Chondrocyte (in vitro differentiated cells): ENCODE measurements at regions not wholly inside any gene's neighbourhood (a gene's known extent, or its start where the extent isn't known, plus 50 kb on each side); places are given as distances from the start of the nearest gene placed in this dataset.
A peak's percentile ranks its signal among the peaks of the same experiment; 100 is the strongest.

ENCODE experiments used
- DNase-seq: peaks from one replicate; pipeline ENCODE4 v3.0.0; 2021; ENCODE audit warnings: mixed read lengths, low spot score
- H3K27ac Mint-ChIP-seq: one replicate; pipeline ENCODE4 v1.8.0; 2021; ENCODE audit warnings: mild to moderate bottlenecking, moderate library complexity, mixed read lengths; ENCODE audit not compliant: unreplicated experiment
- H3K27me3 Mint-ChIP-seq: 2 replicates; pipeline ENCODE4 v1.8.0; 2021; ENCODE audit warnings: low read depth, mixed read lengths
- H3K36me3 Mint-ChIP-seq: 2 replicates; pipeline ENCODE4 v1.8.0; 2021; ENCODE audit warnings: low read depth, mixed read lengths
- H3K4me1 Mint-ChIP-seq: 2 replicates; pipeline ENCODE4 v1.8.0; 2021; ENCODE audit warnings: low read depth, mild to moderate bottlenecking, mixed read lengths
- H3K4me3 Mint-ChIP-seq: one replicate; pipeline ENCODE4 v1.8.0; 2021; ENCODE audit warnings: mild to moderate bottlenecking, moderate library complexity, mixed read lengths; ENCODE audit not compliant: unreplicated experiment
- H3K9me3 Mint-ChIP-seq: 2 replicates; pipeline ENCODE4 v1.8.0; 2021; ENCODE audit warnings: low read depth, mixed read lengths
- CTCF ChIP-seq: fragments of 200-600 bp; sonication (generic); IDR thresholded peaks from 2 replicates; pipeline ENCODE4 v1.5.0; 2021; ENCODE audit warnings: antibody characterized with exemption, mild to moderate bottlenecking, moderate library complexity

GRCh38 chr22:48897645-48898370 lies 929.9 kb downstream of the BRD1 start:
- Mint-ChIP-seq H3K4me3 (no peak overlapping the region), H3K4me1 (no peaks in the 10 kb centered on the region), H3K9me3 (no peaks in the 10 kb centered on the region), H3K27ac (no peak overlapping the region), H3K27me3 (peaks cover 10% of the 10 kb centered on the region), H3K36me3 (no peaks in the 10 kb centered on the region)
- DNase-seq, result peak; percentile 81
- no peak for TF ChIP-seq CTCF

- no peaks in the 10 kb centered on the region for H3K9me3 Mint-ChIP-seq
- no peaks in the 10 kb centered on the region for H3K4me1 Mint-ChIP-seq
- DNase-seq, result peak; percentile 64
- H3K27me3 Mint-ChIP-seq, result peaks cover 14% of the 10 kb centered on the region
- TF ChIP-seq CTCF, result no peak
- no peak overlapping the region for H3K4me3 Mint-ChIP-seq
- no peak overlapping the region for H3K27ac Mint-ChIP-seq
- no peaks in the 10 kb centered on the region for H3K36me3 Mint-ChIP-seq
Observed at GRCh38 chr22:48896766-48897644, 930.7 kb downstream of the BRD1 start.

DNA sequence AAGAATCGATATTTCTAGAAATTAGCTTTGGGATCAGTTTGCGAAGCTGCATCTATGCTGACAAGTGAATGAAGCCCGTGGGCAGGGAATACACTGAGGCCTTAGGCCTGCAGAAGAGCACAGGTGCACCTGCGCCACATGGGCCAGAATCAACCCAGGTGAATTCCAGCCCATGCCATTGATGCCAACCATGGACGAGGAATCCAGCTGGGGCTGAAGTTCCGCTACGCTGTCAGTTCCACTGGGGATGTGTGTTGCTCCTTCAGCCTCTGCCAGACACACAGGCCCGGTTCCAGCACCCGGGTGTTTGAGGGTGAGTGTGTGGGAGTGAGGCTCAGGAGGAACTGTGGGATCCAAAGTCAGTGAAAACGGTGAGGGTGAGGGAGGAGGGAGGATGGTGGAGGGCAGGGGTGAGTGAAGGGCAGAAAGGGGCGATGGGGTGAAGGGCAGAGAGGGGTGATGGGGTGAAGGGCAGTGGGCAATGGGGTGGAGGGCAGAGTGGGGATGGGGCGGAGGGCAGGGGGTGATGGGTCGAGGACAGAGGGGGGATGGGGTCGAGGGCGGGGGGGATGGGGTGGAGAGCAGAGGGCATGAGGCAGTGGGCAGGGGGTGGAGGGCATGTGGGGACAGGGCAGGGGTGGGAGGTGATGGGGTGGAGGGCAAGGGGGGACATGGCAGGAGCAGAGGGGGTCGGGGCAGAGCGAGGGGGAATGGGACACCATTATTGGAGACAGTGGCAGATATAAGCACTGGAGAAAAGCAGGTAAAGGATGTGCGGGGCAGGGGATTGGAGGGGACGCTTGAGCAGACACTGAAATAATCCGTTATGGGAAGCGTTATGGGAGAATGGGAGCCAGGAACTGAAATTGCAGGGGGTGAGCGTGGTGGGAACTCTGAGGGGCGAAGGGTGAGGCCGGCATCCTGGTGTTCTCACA lies 931.6 kb downstream of the BRD1 start:
- Mint-ChIP-seq H3K27ac (no peak overlapping the region), H3K4me3 (no peak overlapping the region), H3K27me3 (peaks cover 14% of the 10 kb centered on the region), H3K9me3 (no peaks in the 10 kb centered on the region), H3K4me1 (no peaks in the 10 kb centered on the region), H3K36me3 (no peaks in the 10 kb centered on the region)
- TF ChIP-seq CTCF, result no peak
- DNase-seq, result peak; percentile 60

- no peaks in the 10 kb centered on the region for H3K36me3 Mint-ChIP-seq
- H3K27me3 Mint-ChIP-seq, result peaks cover 14% of the 10 kb centered on the region
- H3K4me1 Mint-ChIP-seq, result no peaks in the 10 kb centered on the region
- H3K9me3 Mint-ChIP-seq, result no peaks in the 10 kb centered on the region
- H3K27ac Mint-ChIP-seq, result no peak overlapping the region
- no peak overlapping the region for H3K4me3 Mint-ChIP-seq
- TF ChIP-seq CTCF, result no peak
- peak; percentile 55 for DNase-seq
Observed at GRCh38 chr22:48895336-48895735, 932.3 kb downstream of the BRD1 start.
